ENCODE measurements at regions not wholly inside any gene's neighbourhood (a gene's known extent, or its start where the extent isn't known, plus 50 kb on each side); places are given as distances from the start of the nearest gene placed in this dataset.

- TF ChIP-seq POLR2AphosphoS5 (IDR thresholded peaks at IDR 0.05; ENCODE audit: low read depth, low read length) (no peak), TAF1 (IDR thresholded peaks at IDR 0.05; ENCODE audit: low read depth, low read length) (no peak), POLR2A (IDR thresholded peaks at IDR 0.05; ENCODE audit: low read depth, low read length) (no peak), PAX5 (IDR thresholded peaks at IDR 0.05; ENCODE audit: insufficient read depth, low read length, severe bottlenecking) (no peak)
These were observed 89.2 kb upstream of the PCED1B start for GRCh38 chr12:46990211-46990610.

Data from GM12891 (cell line).